ENCODE measurements at regions not wholly inside any gene's neighbourhood (a gene's known extent, or its start where the extent isn't known, plus 50 kb on each side); places are given as distances from the start of the nearest gene placed in this dataset.

DNA sequence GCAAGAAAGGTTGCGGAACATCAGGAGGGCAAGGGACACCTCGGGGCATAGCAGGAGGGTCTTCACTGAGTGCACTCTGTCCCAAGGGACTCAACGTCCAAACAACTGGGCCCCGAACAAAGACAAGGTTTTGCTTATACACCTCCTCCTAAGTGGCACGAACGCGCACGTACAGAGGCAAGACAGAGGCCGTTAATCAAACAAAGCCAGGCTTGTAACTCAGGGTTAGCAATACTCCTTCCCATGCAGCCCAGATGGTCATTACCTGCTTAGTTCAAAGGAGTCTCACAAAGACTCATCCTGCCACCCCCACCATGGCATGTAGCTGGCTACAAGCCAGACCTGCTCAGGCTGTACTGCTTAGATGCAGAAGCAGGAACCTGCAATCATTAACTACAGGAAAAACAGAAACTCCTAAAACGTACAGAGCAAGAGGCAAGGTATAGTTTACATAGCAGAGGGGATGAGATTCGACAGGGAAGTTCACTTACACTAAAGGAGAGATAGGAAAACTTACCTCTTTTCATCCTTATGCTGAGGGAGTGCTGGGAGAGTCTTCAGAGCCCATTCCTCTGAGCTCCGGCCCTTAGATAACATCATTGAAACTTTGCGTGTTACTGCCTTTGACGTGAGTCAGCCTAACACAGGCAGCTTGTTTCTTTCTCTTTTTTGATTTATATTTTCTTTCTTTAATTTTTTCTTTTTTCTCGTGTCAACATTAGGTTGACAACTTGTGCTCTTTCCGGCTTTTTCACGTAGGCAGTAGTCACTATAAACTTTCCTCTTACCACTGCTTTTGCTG lies 1319.1 kb downstream of the TMEM121 start:
- TF ChIP-seq, protein P1, sequence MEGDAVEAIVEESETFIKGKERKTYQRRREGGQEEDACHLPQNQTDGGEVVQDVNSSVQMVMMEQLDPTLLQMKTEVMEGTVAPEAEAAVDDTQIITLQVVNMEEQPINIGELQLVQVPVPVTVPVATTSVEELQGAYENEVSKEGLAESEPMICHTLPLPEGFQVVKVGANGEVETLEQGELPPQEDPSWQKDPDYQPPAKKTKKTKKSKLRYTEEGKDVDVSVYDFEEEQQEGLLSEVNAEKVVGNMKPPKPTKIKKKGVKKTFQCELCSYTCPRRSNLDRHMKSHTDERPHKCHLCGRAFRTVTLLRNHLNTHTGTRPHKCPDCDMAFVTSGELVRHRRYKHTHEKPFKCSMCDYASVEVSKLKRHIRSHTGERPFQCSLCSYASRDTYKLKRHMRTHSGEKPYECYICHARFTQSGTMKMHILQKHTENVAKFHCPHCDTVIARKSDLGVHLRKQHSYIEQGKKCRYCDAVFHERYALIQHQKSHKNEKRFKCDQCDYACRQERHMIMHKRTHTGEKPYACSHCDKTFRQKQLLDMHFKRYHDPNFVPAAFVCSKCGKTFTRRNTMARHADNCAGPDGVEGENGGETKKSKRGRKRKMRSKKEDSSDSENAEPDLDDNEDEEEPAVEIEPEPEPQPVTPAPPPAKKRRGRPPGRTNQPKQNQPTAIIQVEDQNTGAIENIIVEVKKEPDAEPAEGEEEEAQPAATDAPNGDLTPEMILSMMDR (IDR thresholded peaks at IDR 0.05; ENCODE audit: insufficient read depth, low read length): no peak
- TF ChIP-seq POLR2AphosphoS5 (IDR thresholded peaks at IDR 0.05; ENCODE audit: low read depth): no peak; the same call in none of the 2 replicates
- no peak for TF ChIP-seq GABPA (IDR thresholded peaks at IDR 0.05; ENCODE audit: low read depth)
